Stomach (tissue), 8 donors: ENCODE measurements at regions not wholly inside any gene's neighbourhood (a gene's known extent, or its start where the extent isn't known, plus 50 kb on each side); places are given as distances from the start of the nearest gene placed in this dataset.
A peak's percentile ranks its signal among the peaks of the same experiment; 100 is the strongest.

Experiments used
- DNase-seq, 2 donors: peaks; one replicate each; pipeline versions ENCODE4 v3.0.0 to v3.0.0-alpha.2; 2013 to 2019
- H3K27ac ChIP-seq, 5 donors: fragments of 200-600 bp in 4 of 5; sonication (generic) in 4 of 5; one replicate each; pipeline ENCODE4 v1.5.1; 2013 to 2019; ENCODE audit warnings: mild to moderate bottlenecking in 1 of 5, moderate library complexity in 1 of 5
- H3K27me3 ChIP-seq, 3 donors: fragments of 200-600 bp; sonication (generic); one replicate each; pipeline ENCODE4 v1.5.1; 2017 to 2019; ENCODE audit warnings: mixed run types in 1 of 3
- H3K36me3 ChIP-seq, 4 donors: fragments of 200-600 bp; sonication (generic); 1 replicate in 3 of 4; 2 replicates in 1 of 4; pipeline ENCODE4 v1.5.1; 2016 to 2019
- H3K4me1 ChIP-seq, 4 donors: fragments of 200-600 bp; sonication (generic); one replicate each; pipeline ENCODE4 v1.5.1; 2016 to 2019
- H3K4me3 ChIP-seq, 4 donors: fragments of 200-600 bp; sonication (generic) in 3 of 4; one replicate each; pipeline ENCODE4 v1.5.1; 2016 to 2019; ENCODE audit warnings: mild to moderate bottlenecking in 1 of 4
- H3K9me3 ChIP-seq, 4 donors: fragments of 200-600 bp; sonication (generic); one replicate each; pipeline ENCODE4 v1.5.1; 2016 to 2019
- CTCF ChIP-seq, 7 experiments: fragments of 450-650 bp in 4 of 7; fragments of 200-600 bp in 3 of 7; sonication (generic) in 3 of 7; IDR thresholded peaks; one replicate each; pipeline ENCODE4 v1.5.1; 2016 to 2019; ENCODE audit warnings: antibody characterized with exemption in 7 of 7, control low read depth in 2 of 7, mild to moderate bottlenecking in 1 of 7
- EP300 ChIP-seq: sonication (generic); formaldehyde crosslinking; IDR thresholded peaks from one replicate; pipeline ENCODE4 v1.6.1; 2017; ENCODE audit warnings: antibody characterized with exemption
- POLR2A ChIP-seq, 4 donors: fragments of 450-650 bp; IDR thresholded peaks; one replicate each; pipeline ENCODE4 v1.6.1; 2016; ENCODE audit warnings: antibody characterized with exemption in 4 of 4, control low read depth in 2 of 4, mild to moderate bottlenecking in 1 of 4, moderate library complexity in 1 of 4
- POLR2AphosphoS5 ChIP-seq, 3 donors: sonication (generic); formaldehyde crosslinking; IDR thresholded peaks; one replicate each; pipeline ENCODE4 v1.6.1; 2016; ENCODE audit warnings: antibody characterized with exemption in 3 of 3
- WGBS, 5 donors: extraction: QIAGEN DNeasy Blood & Tissue Kit in 3 of 5; methylation state at CpG; one replicate each; pipeline versions ENCODE4 v1.1.5 to v1.1.7; 2013 to 2018; 5-methylcytosine and 5-hydroxymethylcytosine counted together
- intact Hi-C: fragments of 100-400 bp; cut with DNase I; formaldehyde crosslinking; loops from one replicate; pipeline ENCODE4 v1.15.1; 2023; ENCODE audit warnings: low total_unique reads
- donor health status: healthy with polysubstance abuse.
- donor health status: Bipolar disorder and iron deficiency.
- donor health status: healthy.

GRCh38 chr4:84417997-84418709 lies 80.9 kb downstream of the NKX6-1 start:
- H3K27me3 ChIP-seq = no peaks in the 10 kb centered on the region
- no peak overlapping the region for H3K27ac ChIP-seq
- no peaks in the 10 kb centered on the region for H3K36me3 ChIP-seq
- intact Hi-C loops = no loop called here
- H3K4me1 ChIP-seq = no peaks in the 10 kb centered on the region
- no peak overlapping the region for H3K4me3 ChIP-seq
- 32 to 47% (median 36%) methylated on average over 5 of the region's 5 CpGs for WGBS, 5 donors
- no peaks in the 10 kb centered on the region for H3K9me3 ChIP-seq
- TF ChIP-seq POLR2A (IDR thresholded peaks at IDR 0.05) (no peak), POLR2AphosphoS5 (IDR thresholded peaks at IDR 0.05) (no peak), EP300 (no peak), CTCF (IDR thresholded peaks at IDR 0.05) (no peak)
- peak in 1 of 2 donors; percentile 46 for DNase-seq

- DNase-seq = no peak
- TF ChIP-seq POLR2AphosphoS5 (IDR thresholded peaks at IDR 0.05) (no peak), POLR2A (IDR thresholded peaks at IDR 0.05) (no peak), CTCF (IDR thresholded peaks at IDR 0.05) (no peak), EP300 (no peak)
- no peaks in the 10 kb centered on the region for H3K36me3 ChIP-seq
- intact Hi-C loops = no loop called here
- 55 to 78% (median 68%) methylated on average over 1 of the region's 1 CpG for WGBS, 5 donors
- no peaks in the 10 kb centered on the region for H3K27me3 ChIP-seq
- no peak overlapping the region for H3K27ac ChIP-seq
- H3K9me3 ChIP-seq = no peaks in the 10 kb centered on the region
- H3K4me1 ChIP-seq = peaks cover 0 to 14% (median 3%) of the 10 kb centered on the region in 4 donors
- H3K4me3 ChIP-seq = no peak overlapping the region
Observed at GRCh38 chr4:84413976-84414375, 85.1 kb downstream of the NKX6-1 start.

- no peak for TF ChIP-seq CTCF (IDR thresholded peaks at IDR 0.05)
- no peak for TF ChIP-seq POLR2A (IDR thresholded peaks at IDR 0.05)
- TF ChIP-seq POLR2AphosphoS5 (IDR thresholded peaks at IDR 0.05) = no peak
- TF ChIP-seq EP300 = no peak
- H3K9me3 ChIP-seq = no peaks in the 10 kb centered on the region
- peaks cover 0 to 14% (median 3%) of the 10 kb centered on the region in 4 donors for H3K4me1 ChIP-seq
- intact Hi-C loops = no loop called here
- no peak overlapping the region for H3K4me3 ChIP-seq
- H3K27me3 ChIP-seq = no peaks in the 10 kb centered on the region
- no peak overlapping the region for H3K27ac ChIP-seq
- DNase-seq = no peak
- H3K36me3 ChIP-seq = no peaks in the 10 kb centered on the region
Observed at GRCh38 chr4:84413480-84413879, 85.6 kb downstream of the NKX6-1 start.

DNA sequence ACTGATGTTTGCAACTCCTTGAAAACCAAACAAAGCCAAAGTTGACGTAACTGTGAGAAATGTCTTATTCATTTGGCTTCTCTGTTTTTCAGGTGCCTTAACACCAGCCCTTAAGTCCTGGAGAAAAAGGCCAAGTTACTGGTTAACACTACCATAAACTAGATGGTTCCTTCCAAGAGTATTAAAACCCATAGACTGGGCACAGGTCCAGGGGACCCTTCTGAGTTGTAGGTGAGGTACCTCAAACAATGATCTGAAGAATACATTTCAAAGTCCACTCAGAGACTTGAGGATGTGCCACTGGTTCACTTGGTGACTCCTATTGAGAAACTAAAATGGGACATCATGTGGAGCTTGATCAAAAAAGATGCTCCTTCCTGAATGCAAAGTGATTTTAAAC lies 87.0 kb downstream of the NKX6-1 start:
- Histone ChIP-seq H3K27ac (no peak overlapping the region), H3K4me1 (peaks cover 0 to 14% (median 3%) of the 10 kb centered on the region in 4 donors), H3K4me3 (no peak overlapping the region), H3K27me3 (no peaks in the 10 kb centered on the region), H3K9me3 (no peaks in the 10 kb centered on the region), H3K36me3 (no peaks in the 10 kb centered on the region)
- WGBS, 5 donors = 61 to 75% (median 70%) methylated on average over 1 of the region's 1 CpG
- DNase-seq = no peak
- intact Hi-C loops = no loop called here
- TF ChIP-seq POLR2AphosphoS5 (IDR thresholded peaks at IDR 0.05) (no peak), EP300 (no peak), CTCF (IDR thresholded peaks at IDR 0.05) (no peak), POLR2A (IDR thresholded peaks at IDR 0.05) (no peak)
